HFF-Myc (cell line): ENCODE measurements at regions not wholly inside any gene's neighbourhood (a gene's known extent, or its start where the extent isn't known, plus 50 kb on each side); places are given as distances from the start of the nearest gene placed in this dataset.
A peak's percentile ranks its signal among the peaks of the same experiment; 100 is the strongest.

ENCODE experiments used
- DNase-seq: peaks from one replicate; pipeline ENCODE4 v3.0.0-alpha.2; 2011; ENCODE audit warnings: low read depth; ENCODE audit errors: extremely low read depth
- H3K4me3 ChIP-seq: replicated peaks from 2 replicates; pipeline ENCODE4 v1.5.1; 2011; ENCODE audit warnings: low read depth, mild to moderate bottlenecking, control low read depth, low read length
- TF ChIP-seq, protein P1 (sequence below): IDR thresholded peaks from 2 replicates; pipeline ENCODE4 v1.5.1; 2012; ENCODE audit warnings: mild to moderate bottlenecking, low read depth, low read length, control low read depth; ENCODE audit errors: missing control alignments

- no peak for DNase-seq
- TF ChIP-seq, protein P1, sequence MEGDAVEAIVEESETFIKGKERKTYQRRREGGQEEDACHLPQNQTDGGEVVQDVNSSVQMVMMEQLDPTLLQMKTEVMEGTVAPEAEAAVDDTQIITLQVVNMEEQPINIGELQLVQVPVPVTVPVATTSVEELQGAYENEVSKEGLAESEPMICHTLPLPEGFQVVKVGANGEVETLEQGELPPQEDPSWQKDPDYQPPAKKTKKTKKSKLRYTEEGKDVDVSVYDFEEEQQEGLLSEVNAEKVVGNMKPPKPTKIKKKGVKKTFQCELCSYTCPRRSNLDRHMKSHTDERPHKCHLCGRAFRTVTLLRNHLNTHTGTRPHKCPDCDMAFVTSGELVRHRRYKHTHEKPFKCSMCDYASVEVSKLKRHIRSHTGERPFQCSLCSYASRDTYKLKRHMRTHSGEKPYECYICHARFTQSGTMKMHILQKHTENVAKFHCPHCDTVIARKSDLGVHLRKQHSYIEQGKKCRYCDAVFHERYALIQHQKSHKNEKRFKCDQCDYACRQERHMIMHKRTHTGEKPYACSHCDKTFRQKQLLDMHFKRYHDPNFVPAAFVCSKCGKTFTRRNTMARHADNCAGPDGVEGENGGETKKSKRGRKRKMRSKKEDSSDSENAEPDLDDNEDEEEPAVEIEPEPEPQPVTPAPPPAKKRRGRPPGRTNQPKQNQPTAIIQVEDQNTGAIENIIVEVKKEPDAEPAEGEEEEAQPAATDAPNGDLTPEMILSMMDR, result no peak
- no peak overlapping the region for H3K4me3 ChIP-seq
Observed at GRCh38 chr21:17032141-17032655, 480.6 kb upstream of the CXADR start.

DNA sequence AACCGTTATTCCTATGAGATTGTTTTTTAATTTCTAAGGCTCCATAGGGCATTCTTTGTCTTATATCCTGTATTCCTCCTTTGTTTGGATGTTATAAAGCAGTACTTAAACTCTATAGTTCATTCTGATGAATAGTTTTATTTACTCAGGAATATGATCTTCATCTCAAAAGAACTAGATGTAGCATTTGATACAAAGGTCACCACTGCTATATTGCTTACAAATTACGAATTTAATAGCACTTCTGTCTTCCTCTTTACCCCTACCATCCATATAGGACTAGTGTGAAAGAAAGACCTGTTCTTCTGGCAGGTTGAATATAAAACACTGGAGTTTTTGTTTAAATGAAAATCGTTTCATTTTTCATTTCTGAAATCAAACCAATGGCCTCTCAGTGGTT is 468.1 kb upstream of the CXADR start:
- DNase-seq, result no peak
- no peak overlapping the region for H3K4me3 ChIP-seq
- TF ChIP-seq, protein P1, result no peak

DNA sequence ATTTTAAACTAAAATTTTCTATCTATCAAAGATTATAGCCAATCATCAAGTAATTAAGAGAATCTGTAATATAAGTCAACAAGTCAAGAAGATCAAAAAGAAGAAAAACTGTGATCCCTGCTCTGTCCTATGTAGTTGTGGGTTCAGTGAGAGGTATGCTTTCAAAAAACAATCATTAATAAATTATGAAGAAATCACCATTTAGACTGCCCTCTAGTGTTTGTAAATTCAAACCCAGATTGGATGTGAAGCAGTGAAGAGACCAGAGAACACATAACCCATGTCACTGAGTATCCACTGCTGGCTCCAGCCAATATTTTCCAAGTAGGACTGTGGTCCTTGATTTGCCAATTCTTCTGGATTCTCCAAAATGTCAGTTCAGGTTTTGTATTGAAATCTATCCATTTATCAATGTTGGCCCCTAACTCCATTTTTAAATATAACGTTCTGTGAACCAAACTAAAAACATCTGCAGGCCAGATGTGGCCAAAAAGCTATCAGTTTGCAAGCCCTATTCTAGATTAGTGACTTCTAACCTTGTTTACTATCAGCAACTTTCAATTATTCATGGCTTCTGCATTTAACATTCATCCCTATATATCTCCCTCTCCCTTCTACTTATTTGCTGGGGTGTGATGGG is 467.5 kb upstream of the CXADR start:
- H3K4me3 ChIP-seq, result no peak overlapping the region
- DNase-seq, result peak; percentile 27
- TF ChIP-seq, protein P1, result peak; percentile 39

DNA sequence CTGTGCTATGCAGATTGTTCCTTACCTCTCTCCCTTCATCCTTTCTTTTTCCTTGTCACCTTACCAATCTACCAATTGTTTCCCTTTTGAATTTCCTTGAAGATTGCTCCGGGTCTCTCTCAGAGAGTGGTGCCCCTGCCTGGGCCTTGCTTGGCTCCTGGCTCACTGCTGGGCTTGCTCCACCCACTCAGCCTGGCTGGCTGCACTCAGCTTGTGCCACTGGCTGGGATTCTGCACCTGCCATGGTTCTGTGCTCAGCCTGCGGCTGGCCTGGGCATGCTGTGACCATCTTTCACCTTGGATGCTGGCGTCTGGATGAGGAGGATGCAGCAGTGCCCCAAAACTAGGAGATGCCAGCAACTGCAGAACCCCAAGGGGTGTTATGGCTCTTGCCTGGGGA is 463.9 kb upstream of the CXADR start:
- TF ChIP-seq, protein P1, result no peak
- no peak for DNase-seq
- no peak overlapping the region for H3K4me3 ChIP-seq

- DNase-seq, result no peak
- no peak overlapping the region for H3K4me3 ChIP-seq
- TF ChIP-seq, protein P1, result no peak
Observed at GRCh38 chr21:17050156-17050555, 462.7 kb upstream of the CXADR start.

GRCh38 chr21:17050646-17051045 is 462.2 kb upstream of the CXADR start:
- DNase-seq, result no peak
- TF ChIP-seq, protein P1, result no peak
- H3K4me3 ChIP-seq, result no peak overlapping the region

DNA sequence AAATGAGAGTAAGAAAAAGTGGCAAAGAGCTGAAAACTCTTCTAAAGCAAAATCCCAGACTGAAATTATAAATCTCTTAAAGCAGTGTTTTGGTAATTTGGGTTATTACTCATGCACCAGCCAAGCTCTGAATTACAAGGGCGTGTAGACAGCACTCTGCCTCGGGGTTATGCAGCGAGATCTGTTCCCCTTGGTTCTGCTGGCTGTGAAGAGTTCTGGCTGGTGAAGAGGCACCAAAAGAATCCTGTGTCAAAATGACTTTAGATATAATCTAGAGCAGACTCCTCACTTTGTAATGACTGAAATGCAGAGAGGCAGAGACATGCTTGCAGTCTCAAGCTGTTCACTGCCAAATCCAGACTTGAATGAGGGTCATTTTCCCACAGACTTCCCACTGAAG is 461.8 kb upstream of the CXADR start:
- no peak for DNase-seq
- no peak overlapping the region for H3K4me3 ChIP-seq
- TF ChIP-seq, protein P1, result no peak
